ENCODE measurements at regions not wholly inside any gene's neighbourhood (a gene's known extent, or its start where the extent isn't known, plus 50 kb on each side); places are given as distances from the start of the nearest gene placed in this dataset.

- no peak for TF ChIP-seq CTCF (IDR thresholded peaks at IDR 0.05; ENCODE audit: borderline replicate concordance, control extremely low read depth, extremely low read depth, insufficient read depth, missing control alignments)
- in situ Hi-C loops (cut with MboI; ENCODE audit: low sequenced_read_pairs, unreplicated experiment), result no loop called here
Observed at GRCh38 chr2:64296140-64296480, 151.9 kb upstream of the PELI1 start.

GRCh38 chr2:64296695-64297346 lies 152.6 kb upstream of the PELI1 start:
- TF ChIP-seq CTCF (IDR thresholded peaks at IDR 0.05; ENCODE audit: borderline replicate concordance, control extremely low read depth, extremely low read depth, insufficient read depth, missing control alignments), result no peak
- in situ Hi-C loops (cut with MboI; ENCODE audit: low sequenced_read_pairs, unreplicated experiment), result no loop called here
- DNase-seq (ENCODE audit: low spot score), result no peak

More at GRCh38 chr2:64296140-64296480, 151.9 kb upstream of the PELI1 start:
- no peak for DNase-seq (ENCODE audit: low spot score)

GRCh38 chr2:64298161-64298560 lies 153.9 kb upstream of the PELI1 start:
- in situ Hi-C loops (cut with MboI; ENCODE audit: low sequenced_read_pairs, unreplicated experiment), result no loop called here
- DNase-seq (ENCODE audit: low spot score), result no peak
- TF ChIP-seq CTCF (IDR thresholded peaks at IDR 0.05; ENCODE audit: borderline replicate concordance, control extremely low read depth, extremely low read depth, insufficient read depth, missing control alignments), result no peak

- DNase-seq (ENCODE audit: low spot score), result no peak
- in situ Hi-C loops (cut with MboI; ENCODE audit: low sequenced_read_pairs, unreplicated experiment), result no loop called here
- no peak for TF ChIP-seq CTCF (IDR thresholded peaks at IDR 0.05; ENCODE audit: borderline replicate concordance, control extremely low read depth, extremely low read depth, insufficient read depth, missing control alignments)
Observed at GRCh38 chr2:64300066-64300465, 153.9 kb upstream of the LGALSL start.

GRCh38 chr2:64303250-64303649 lies 150.7 kb upstream of the LGALSL start:
- no peak for DNase-seq (ENCODE audit: low spot score)
- in situ Hi-C loops (cut with MboI; ENCODE audit: low sequenced_read_pairs, unreplicated experiment), result no loop called here
- TF ChIP-seq CTCF (IDR thresholded peaks at IDR 0.05; ENCODE audit: borderline replicate concordance, control extremely low read depth, extremely low read depth, insufficient read depth, missing control alignments), result no peak

- in situ Hi-C loops (cut with MboI; ENCODE audit: low sequenced_read_pairs, unreplicated experiment), result no loop called here
- DNase-seq (ENCODE audit: low spot score), result no peak
Observed at GRCh38 chr2:64307421-64307820, 146.5 kb upstream of the LGALSL start.

More at GRCh38 chr2:64307421-64307820, 146.5 kb upstream of the LGALSL start:
- no peak for TF ChIP-seq CTCF (IDR thresholded peaks at IDR 0.05; ENCODE audit: borderline replicate concordance, control extremely low read depth, extremely low read depth, insufficient read depth, missing control alignments)

Data from GM13976 (cell line).